GM23338 (cell line): ENCODE measurements at regions not wholly inside any gene's neighbourhood (a gene's known extent, or its start where the extent isn't known, plus 50 kb on each side); places are given as distances from the start of the nearest gene placed in this dataset.

Source experiments
- ATAC-seq: fragments of 200-7000 bp; cut with Tn5 transposase; 3 replicates; pipeline ENCODE4 v1.9.1; 2020
- DNase-seq: peaks from one replicate; pipeline ENCODE4 v3.0.0-alpha.2; 2015; ENCODE audit warnings: low spot score
- H2AFZ ChIP-seq: fragments of 200-600 bp; sonication (generic); 2 replicates; pipeline ENCODE4 v1.8.0; 2016; ENCODE audit warnings: antibody characterized with exemption, mild to moderate bottlenecking, moderate library complexity
- H3F3A ChIP-seq: fragments of 200-600 bp; sonication (generic); replicated peaks from 2 replicates; pipeline ENCODE4 v1.8.0; 2017; ENCODE audit warnings: antibody characterized with exemption, mixed run types, low read depth
- H3K27ac ChIP-seq: fragments of 200-600 bp; sonication (generic); 2 replicates; pipeline ENCODE4 v1.6.1; 2016; ENCODE audit warnings: low read depth
- H3K27me3 ChIP-seq: fragments of 200-600 bp; sonication (generic); 2 replicates; pipeline ENCODE4 v1.8.0; 2016; ENCODE audit warnings: mild to moderate bottlenecking, mixed run types, moderate library complexity; ENCODE audit not compliant: insufficient read depth
- H3K36me3 ChIP-seq: fragments of 200-600 bp; sonication (generic); 2 replicates; pipeline ENCODE4 v1.8.0; 2016; ENCODE audit warnings: mild to moderate bottlenecking; ENCODE audit not compliant: insufficient read depth
- H3K4me1 ChIP-seq: fragments of 200-600 bp; sonication (generic); 2 replicates; pipeline ENCODE4 v1.8.0; 2016; ENCODE audit warnings: mild to moderate bottlenecking, moderate library complexity; ENCODE audit not compliant: insufficient read depth
- H3K4me2 ChIP-seq: fragments of 200-600 bp; sonication (generic); 2 replicates; pipeline ENCODE4 v1.7.1; 2017; ENCODE audit warnings: mixed run types
- H3K4me3 ChIP-seq: fragments of 200-600 bp; sonication (generic); 2 replicates; pipeline ENCODE4 v1.6.1; 2016; ENCODE audit warnings: mixed run types
- H3K79me2 ChIP-seq: fragments of 200-600 bp; sonication (generic); replicated peaks from 2 replicates; pipeline ENCODE4 v1.8.0; 2017; ENCODE audit warnings: mild to moderate bottlenecking; ENCODE audit not compliant: insufficient read depth
- H3K9me2 ChIP-seq: fragments of 200-600 bp; sonication (generic); 2 replicates; pipeline ENCODE4 v1.8.0; 2017; ENCODE audit not compliant: insufficient read depth
- H4K20me1 ChIP-seq: fragments of 200-600 bp; sonication (generic); replicated peaks from 2 replicates; pipeline ENCODE4 v1.8.0; 2017; ENCODE audit warnings: mild to moderate bottlenecking; ENCODE audit not compliant: insufficient read depth
- H3K27ac Mint-ChIP-seq: 2 replicates; pipeline ENCODE4 v1.8.0; 2020; ENCODE audit warnings: inconsistent platforms, mild to moderate bottlenecking, moderate library complexity, mixed read lengths
- H3K27me3 Mint-ChIP-seq: 3 replicates; pipeline ENCODE4 v1.8.0; 2022; ENCODE audit warnings: low read depth, mild to moderate bottlenecking, moderate library complexity, mixed read lengths, inconsistent platforms; ENCODE audit not compliant: insufficient read depth, poor library complexity
- H3K36me3 Mint-ChIP-seq: 3 replicates; pipeline ENCODE4 v1.8.0; 2021; ENCODE audit warnings: low read depth, mild to moderate bottlenecking, inconsistent platforms, moderate library complexity, mixed read lengths
- H3K4me1 Mint-ChIP-seq: 3 replicates; pipeline ENCODE4 v1.8.0; 2020; ENCODE audit warnings: mild to moderate bottlenecking, inconsistent platforms, mixed read lengths
- H3K4me3 Mint-ChIP-seq: 3 replicates; pipeline ENCODE4 v1.8.0; 2021; ENCODE audit warnings: moderate library complexity, mild to moderate bottlenecking, inconsistent platforms, mixed read lengths
- H3K9me3 Mint-ChIP-seq: 3 replicates; pipeline ENCODE4 v1.8.0; 2020; ENCODE audit warnings: moderate library complexity, mild to moderate bottlenecking, inconsistent platforms, mixed read lengths
- CREB1 ChIP-seq: fragments of 250-450 bp; sonication (Bioruptor Pico); IDR thresholded peaks from 2 replicates; pipeline ENCODE4 v1.5.0; 2020; ENCODE audit warnings: low read depth, mild to moderate bottlenecking, moderate library complexity
- CTCF ChIP-seq, 2 experiments: fragments of 200-600 bp in 1 of 2; sonication (generic) in 1 of 2; conservative IDR thresholded peaks; 2 replicates each; pipeline versions ENCODE4 v1.5.1 to v1.6.1; 2016 to 2017; ENCODE audit warnings: antibody characterized with exemption in 2 of 2, low read depth in 2 of 2, mild to moderate bottlenecking in 2 of 2, moderate library complexity in 1 of 2
- ETS1 ChIP-seq: IDR thresholded peaks from 2 replicates; pipeline ENCODE4 v1.6.1; 2016; ENCODE audit warnings: antibody characterized with exemption
- EZH2 ChIP-seq: fragments of 200-600 bp; sonication (generic); IDR thresholded peaks from one replicate; pipeline ENCODE4 v1.8.0; 2017; ENCODE audit warnings: antibody characterized with exemption, mild to moderate bottlenecking, low read depth; ENCODE audit not compliant: unreplicated experiment
- EZH2phosphoT487 ChIP-seq: fragments of 200-600 bp; sonication (generic); IDR thresholded peaks from one replicate; pipeline ENCODE4 v1.8.1; 2018; ENCODE audit warnings: antibody characterized with exemption; ENCODE audit not compliant: unreplicated experiment
- JUNB ChIP-seq: IDR thresholded peaks from one replicate; pipeline ENCODE4 v1.6.1; 2016; ENCODE audit warnings: antibody characterized with exemption; ENCODE audit not compliant: unreplicated experiment
- NANOG ChIP-seq: IDR thresholded peaks from 2 replicates; pipeline ENCODE4 v1.6.1; 2016; ENCODE audit warnings: antibody characterized with exemption, borderline replicate concordance
- POLR2AphosphoS5 ChIP-seq: IDR thresholded peaks from 2 replicates; pipeline ENCODE4 v1.6.1; 2016; ENCODE audit warnings: antibody characterized with exemption, low read depth
- REST ChIP-seq: IDR thresholded peaks from one replicate; pipeline ENCODE4 v1.6.1; 2018; ENCODE audit warnings: antibody characterized with exemption; ENCODE audit not compliant: unreplicated experiment
- STAT1 ChIP-seq: IDR thresholded peaks from one replicate; pipeline ENCODE4 v1.6.1; 2016; ENCODE audit warnings: antibody characterized with exemption; ENCODE audit not compliant: unreplicated experiment
- ZNF114 ChIP-seq: fragments of 250-450 bp; sonication (Bioruptor Pico); IDR thresholded peaks from 2 replicates; pipeline ENCODE4 v1.5.0; 2020; ENCODE audit warnings: mild to moderate bottlenecking, moderate library complexity
- ZNF331 ChIP-seq: fragments of 250-450 bp; sonication (Bioruptor Pico); IDR thresholded peaks from 2 replicates; pipeline ENCODE4 v1.5.0; 2020; ENCODE audit warnings: low read depth, mild to moderate bottlenecking, moderate library complexity
- ZNF462 ChIP-seq: fragments of 250-450 bp; sonication (Bioruptor Pico); IDR thresholded peaks from 2 replicates; pipeline ENCODE4 v1.5.0; 2020; ENCODE audit warnings: mild to moderate bottlenecking, moderate library complexity

- TF ChIP-seq ETS1: no peak
- TF ChIP-seq ZNF331 (CRISPR knock-in tag): no peak
- TF ChIP-seq EZH2phosphoT487: no peak
- no peak for TF ChIP-seq POLR2AphosphoS5
- TF ChIP-seq CREB1 (CRISPR knock-in tag): no peak
- TF ChIP-seq NANOG: no peak
Measured at GRCh38 chr6:168722397-168722796, 281.4 kb downstream of the SMOC2 start (continued).

GRCh38 chr6:168721571-168721970, 280.6 kb downstream of the SMOC2 start:
- Mint-ChIP-seq H3K4me1 (no peaks in the 10 kb centered on the region), H3K27me3 (peaks cover 5% of the 10 kb centered on the region), H3K36me3 (peaks cover 57% of the 10 kb centered on the region), H3K4me3 (no peak overlapping the region), H3K27ac (no peak overlapping the region), H3K9me3 (peaks cover 78% of the 10 kb centered on the region)
- ATAC-seq (no peak), DNase-seq (no peak)
- H3F3A ChIP-seq: no peaks in the 10 kb centered on the region
- no peaks in the 10 kb centered on the region for H3K27me3 ChIP-seq
- H3K4me1 ChIP-seq: no peaks in the 10 kb centered on the region
- H3K27ac ChIP-seq: no peak overlapping the region
- no peak overlapping the region for H3K4me3 ChIP-seq
- no peak overlapping the region for H3K4me2 ChIP-seq
- H3K79me2 ChIP-seq: no peaks in the 10 kb centered on the region
- peaks cover 8% of the 10 kb centered on the region; the same call in 1 of the 2 replicates for H3K36me3 ChIP-seq
- H2AFZ ChIP-seq: no peak overlapping the region
- H3K9me2 ChIP-seq: no peaks in the 10 kb centered on the region
- H4K20me1 ChIP-seq: no peaks in the 10 kb centered on the region
- TF ChIP-seq ZNF331 (CRISPR knock-in tag) (no peak), CTCF (conservative IDR thresholded peaks at IDR 0.05; ENCODE audit: low read depth in 2 of 2) (no peak), EZH2 (no peak), REST (no peak), NANOG (no peak), STAT1 (no peak), CREB1 (CRISPR knock-in tag) (no peak), ZNF462 (CRISPR knock-in tag) (no peak), JUNB (no peak), EZH2phosphoT487 (no peak), POLR2AphosphoS5 (no peak), ZNF114 (CRISPR knock-in tag) (no peak)
